Cardiac muscle cell (in vitro differentiated cells and primary cell): ENCODE measurements at regions not wholly inside any gene's neighbourhood (a gene's known extent, or its start where the extent isn't known, plus 50 kb on each side); places are given as distances from the start of the nearest gene placed in this dataset.

Experiments
- DNase-seq, 2 donors: peaks; one replicate each; pipeline versions ENCODE4 v3.0.0 to v3.0.0-alpha.2; 2010 to 2017; ENCODE audit warnings: low read depth in 1 of 2, low spot score in 1 of 2
- H3K27ac ChIP-seq: fragments of 200-600 bp; sonication (generic); 2 replicates; pipeline ENCODE4 v1.5.1; 2016
- H3K27me3 ChIP-seq: fragments of 200-600 bp; sonication (generic); 2 replicates; pipeline ENCODE4 v1.6.0; 2016; ENCODE audit warnings: control low read depth
- H3K36me3 ChIP-seq: fragments of 200-600 bp; sonication (generic); 2 replicates; pipeline ENCODE4 v1.5.1; 2016; ENCODE audit warnings: control low read depth
- H3K4me1 ChIP-seq: fragments of 200-600 bp; sonication (generic); 2 replicates; pipeline ENCODE4 v1.8.1; 2017; ENCODE audit warnings: low read depth, mild to moderate bottlenecking, mixed run types
- H3K4me3 ChIP-seq: fragments of 200-600 bp; sonication (generic); 2 replicates; pipeline ENCODE4 v1.5.1; 2016; ENCODE audit warnings: mild to moderate bottlenecking
- H3K9me3 ChIP-seq: fragments of 200-600 bp; sonication (generic); 2 replicates; pipeline ENCODE4 v1.5.1; 2017; ENCODE audit warnings: low read depth, mild to moderate bottlenecking, control low read depth
- TF ChIP-seq, protein P1 (sequence below): IDR thresholded peaks from 2 replicates; pipeline ENCODE4 v1.5.1; 2012; ENCODE audit warnings: low read depth, mild to moderate bottlenecking, low read length

DNA sequence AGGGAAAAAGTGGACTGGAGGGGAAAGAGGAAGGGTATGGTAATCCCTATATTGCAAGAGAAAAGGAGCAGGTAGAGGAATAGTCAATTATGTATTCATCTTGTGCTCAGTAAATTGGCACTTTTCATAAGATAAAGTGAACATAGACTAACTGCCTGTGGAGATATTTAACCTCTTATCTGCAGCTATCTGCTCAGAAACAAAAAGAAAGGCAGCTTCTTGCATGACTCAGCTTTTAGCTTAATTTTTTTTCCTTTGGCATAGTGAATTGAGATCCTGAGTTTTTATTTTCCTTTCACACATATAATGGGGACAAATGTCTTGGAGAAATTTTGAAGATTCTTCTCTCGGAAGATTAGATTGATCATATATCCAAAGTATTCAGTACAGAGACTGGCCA lies 127.6 kb upstream of the F3 start:
- Histone ChIP-seq H3K4me1 (no peaks in the 10 kb centered on the region), H3K9me3 (no peaks in the 10 kb centered on the region), H3K4me3 (no peak overlapping the region), H3K27me3 (no peaks in the 10 kb centered on the region), H3K27ac (no peak overlapping the region), H3K36me3 (no peaks in the 10 kb centered on the region)
- TF ChIP-seq, protein P1, sequence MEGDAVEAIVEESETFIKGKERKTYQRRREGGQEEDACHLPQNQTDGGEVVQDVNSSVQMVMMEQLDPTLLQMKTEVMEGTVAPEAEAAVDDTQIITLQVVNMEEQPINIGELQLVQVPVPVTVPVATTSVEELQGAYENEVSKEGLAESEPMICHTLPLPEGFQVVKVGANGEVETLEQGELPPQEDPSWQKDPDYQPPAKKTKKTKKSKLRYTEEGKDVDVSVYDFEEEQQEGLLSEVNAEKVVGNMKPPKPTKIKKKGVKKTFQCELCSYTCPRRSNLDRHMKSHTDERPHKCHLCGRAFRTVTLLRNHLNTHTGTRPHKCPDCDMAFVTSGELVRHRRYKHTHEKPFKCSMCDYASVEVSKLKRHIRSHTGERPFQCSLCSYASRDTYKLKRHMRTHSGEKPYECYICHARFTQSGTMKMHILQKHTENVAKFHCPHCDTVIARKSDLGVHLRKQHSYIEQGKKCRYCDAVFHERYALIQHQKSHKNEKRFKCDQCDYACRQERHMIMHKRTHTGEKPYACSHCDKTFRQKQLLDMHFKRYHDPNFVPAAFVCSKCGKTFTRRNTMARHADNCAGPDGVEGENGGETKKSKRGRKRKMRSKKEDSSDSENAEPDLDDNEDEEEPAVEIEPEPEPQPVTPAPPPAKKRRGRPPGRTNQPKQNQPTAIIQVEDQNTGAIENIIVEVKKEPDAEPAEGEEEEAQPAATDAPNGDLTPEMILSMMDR, result no peak
- peak in 1 of 2 donors; percentile 21 for DNase-seq

DNA sequence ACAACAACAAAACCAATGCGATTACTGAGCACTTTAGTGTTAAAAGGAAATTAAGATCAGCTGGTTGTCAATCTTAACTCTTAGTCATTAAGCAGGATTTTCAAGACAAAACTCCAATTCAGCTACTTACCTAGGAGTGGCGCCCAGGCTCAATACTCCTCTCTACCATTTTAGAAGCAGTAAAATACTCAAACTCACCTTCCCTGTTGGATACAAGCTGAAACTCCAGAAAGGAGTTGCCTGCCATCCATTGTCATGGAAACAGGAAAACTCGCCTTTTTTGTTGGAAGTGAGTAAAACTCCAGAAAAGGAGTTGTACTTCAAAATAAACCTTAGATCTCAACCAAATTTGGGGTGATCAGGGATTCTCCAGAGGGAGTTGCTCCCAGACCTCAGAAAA lies 127.0 kb upstream of the F3 start:
- DNase-seq, result no peak
- no peaks in the 10 kb centered on the region for H3K27me3 ChIP-seq
- H3K4me3 ChIP-seq, result no peak overlapping the region
- no peaks in the 10 kb centered on the region for H3K36me3 ChIP-seq
- no peak overlapping the region for H3K27ac ChIP-seq
- TF ChIP-seq, protein P1, result no peak
- no peaks in the 10 kb centered on the region for H3K4me1 ChIP-seq
- no peaks in the 10 kb centered on the region for H3K9me3 ChIP-seq

DNA sequence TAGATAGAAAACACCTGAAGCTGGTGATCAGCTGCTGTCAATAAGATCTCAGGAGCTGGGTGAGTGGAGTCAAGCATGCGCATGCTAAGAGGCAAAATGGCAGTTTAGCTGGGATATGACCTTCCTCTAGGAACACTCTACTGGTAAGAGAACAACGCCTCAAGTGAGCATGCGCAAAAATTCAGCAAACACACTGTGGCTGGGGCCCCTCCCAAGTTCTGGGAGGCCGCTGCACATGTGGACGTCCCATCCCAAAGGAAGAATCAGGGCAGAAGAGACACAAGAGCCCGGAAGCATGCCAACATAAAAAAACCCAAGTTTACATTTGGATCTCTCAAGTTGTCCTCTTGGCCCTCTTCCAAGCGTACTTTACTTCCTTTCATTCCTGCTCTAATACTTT lies 126.3 kb upstream of the F3 start:
- TF ChIP-seq, protein P1, result no peak
- no peak overlapping the region for H3K27ac ChIP-seq
- no peaks in the 10 kb centered on the region for H3K9me3 ChIP-seq
- H3K27me3 ChIP-seq, result no peaks in the 10 kb centered on the region
- no peaks in the 10 kb centered on the region for H3K36me3 ChIP-seq
- H3K4me3 ChIP-seq, result no peak overlapping the region
- H3K4me1 ChIP-seq, result peaks cover 2% of the 10 kb centered on the region
- no peak for DNase-seq

DNA sequence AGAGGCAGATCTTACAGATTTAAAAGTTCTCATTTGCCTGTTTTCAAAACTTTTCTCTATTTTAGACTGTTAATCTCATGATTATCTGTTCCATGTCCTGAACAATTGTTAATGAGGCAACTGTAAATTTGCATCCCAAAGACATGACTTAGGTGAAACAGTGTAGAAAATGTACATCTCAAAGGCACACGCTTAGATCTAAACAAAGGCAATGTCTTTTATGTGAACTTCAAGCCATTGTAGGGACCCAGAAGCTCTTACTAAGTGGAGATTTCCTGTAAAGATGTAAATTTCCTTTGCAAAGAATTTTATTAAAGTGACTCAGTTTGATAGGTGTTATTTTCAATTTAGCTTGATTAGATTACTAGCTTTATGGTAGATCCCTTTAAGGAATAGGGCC lies 125.2 kb upstream of the F3 start:
- no peaks in the 10 kb centered on the region for H3K36me3 ChIP-seq
- H3K4me1 ChIP-seq, result peaks cover 10% of the 10 kb centered on the region
- TF ChIP-seq, protein P1, result no peak
- DNase-seq, result no peak
- H3K4me3 ChIP-seq, result no peak overlapping the region
- H3K9me3 ChIP-seq, result no peaks in the 10 kb centered on the region
- H3K27me3 ChIP-seq, result no peaks in the 10 kb centered on the region
- H3K27ac ChIP-seq, result no peak overlapping the region

DNA sequence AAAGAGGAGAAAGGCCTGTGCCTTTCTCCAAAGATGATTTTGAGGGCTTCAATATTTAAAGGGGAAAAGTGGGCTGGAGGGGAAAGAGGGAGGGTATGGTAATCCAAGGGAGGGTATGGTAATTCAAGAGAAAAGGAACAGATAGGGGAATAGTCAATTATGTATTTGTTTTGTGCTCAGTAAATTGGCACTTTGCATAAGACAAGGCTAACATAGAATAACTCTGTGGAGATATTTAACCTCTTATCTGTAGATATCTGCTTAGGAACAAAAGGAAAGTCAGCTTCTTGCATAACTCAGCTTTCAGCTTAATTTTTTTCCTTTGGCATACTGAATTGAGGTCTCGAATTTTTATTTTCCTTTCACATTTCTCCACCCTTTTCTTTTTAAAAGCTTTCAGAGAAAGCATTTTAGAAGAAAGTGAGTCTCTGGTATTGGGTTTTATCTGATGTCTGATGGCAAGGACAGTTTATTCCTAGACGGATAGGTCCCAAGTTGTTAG lies 119.9 kb upstream of the F3 start:
- Histone ChIP-seq H3K27me3 (no peaks in the 10 kb centered on the region), H3K36me3 (no peaks in the 10 kb centered on the region), H3K4me3 (no peak overlapping the region), H3K27ac (no peak overlapping the region), H3K9me3 (no peaks in the 10 kb centered on the region), H3K4me1 (peaks cover 30% of the 10 kb centered on the region)
- TF ChIP-seq, protein P1, result no peak
- DNase-seq, result no peak

DNA sequence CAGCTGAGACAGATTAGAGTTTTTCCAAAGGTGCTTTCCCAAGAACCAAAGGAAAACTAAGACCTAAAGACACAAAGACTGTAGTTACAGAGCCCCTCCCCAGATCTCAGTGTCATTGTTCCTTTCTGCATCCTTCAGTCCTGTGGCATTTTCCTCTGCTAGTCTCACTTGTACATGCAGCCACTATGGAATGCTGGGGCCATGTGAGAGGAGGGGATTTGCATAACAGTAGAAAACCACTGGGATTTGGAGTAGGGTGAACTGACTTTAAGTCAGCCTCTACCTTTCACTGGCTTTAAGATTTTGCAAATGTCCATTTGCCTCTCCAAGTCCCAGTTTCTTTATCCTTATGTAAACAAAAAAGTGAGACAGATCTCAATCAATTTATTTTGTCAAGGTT lies 119.4 kb upstream of the F3 start:
- no peaks in the 10 kb centered on the region for H3K27me3 ChIP-seq
- no peaks in the 10 kb centered on the region for H3K9me3 ChIP-seq
- H3K36me3 ChIP-seq, result no peaks in the 10 kb centered on the region
- H3K4me1 ChIP-seq, result peaks cover 30% of the 10 kb centered on the region
- peak; percentile 25 to 54 for DNase-seq
- TF ChIP-seq, protein P1, result no peak
- no peak overlapping the region for H3K27ac ChIP-seq
- H3K4me3 ChIP-seq, result no peak overlapping the region
